ENCODE measurements at regions not wholly inside any gene's neighbourhood (a gene's known extent, or its start where the extent isn't known, plus 50 kb on each side); places are given as distances from the start of the nearest gene placed in this dataset.
"Not testable (repeated sequence)": the region's sequence is repeated elsewhere in the genome, so short reads cannot be mapped to it uniquely, and the experiment has no call there.

DNA sequence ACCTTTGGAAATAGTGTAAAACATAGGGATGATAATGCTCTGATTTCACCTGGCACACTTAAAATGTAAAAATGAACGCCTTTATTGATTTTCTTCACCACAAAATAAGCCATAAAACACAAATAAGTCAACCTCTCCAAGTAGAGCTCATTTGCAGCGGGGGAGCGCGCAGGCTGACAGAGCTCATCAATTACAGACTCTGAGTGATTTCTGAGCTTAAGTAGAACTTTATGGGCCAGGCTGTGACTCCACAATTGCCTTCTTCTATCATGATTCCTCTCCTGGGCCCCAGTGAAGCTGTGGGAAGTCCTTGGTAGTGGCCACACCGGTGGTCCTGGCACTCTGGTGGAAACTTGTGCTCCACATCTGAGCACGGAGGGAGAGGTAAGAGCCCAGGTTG lies 789.0 kb upstream of the RAB6C start:
- DNase-seq (ENCODE audit: insufficient read length, low spot score) (no peak), FAIRE-seq (no peak)
- TF ChIP-seq POLR2A (IDR thresholded peaks at IDR 0.05; ENCODE audit: low read depth, low read length) = no peak
- no peak for TF ChIP-seq POLR2AphosphoS5 (IDR thresholded peaks at IDR 0.05; ENCODE audit: low read depth, low read length)
- TF ChIP-seq POU2F2 (IDR thresholded peaks at IDR 0.05; ENCODE audit: low read depth, low read length) = no peak
- TF ChIP-seq SPI1 (IDR thresholded peaks at IDR 0.05; ENCODE audit: low read depth, low read length) = no peak
- no peak for TF ChIP-seq PAX5 (IDR thresholded peaks at IDR 0.05; ENCODE audit: insufficient read depth, low read length, severe bottlenecking)
- no peak for TF ChIP-seq TAF1 (IDR thresholded peaks at IDR 0.05; ENCODE audit: low read depth, low read length)

DNA sequence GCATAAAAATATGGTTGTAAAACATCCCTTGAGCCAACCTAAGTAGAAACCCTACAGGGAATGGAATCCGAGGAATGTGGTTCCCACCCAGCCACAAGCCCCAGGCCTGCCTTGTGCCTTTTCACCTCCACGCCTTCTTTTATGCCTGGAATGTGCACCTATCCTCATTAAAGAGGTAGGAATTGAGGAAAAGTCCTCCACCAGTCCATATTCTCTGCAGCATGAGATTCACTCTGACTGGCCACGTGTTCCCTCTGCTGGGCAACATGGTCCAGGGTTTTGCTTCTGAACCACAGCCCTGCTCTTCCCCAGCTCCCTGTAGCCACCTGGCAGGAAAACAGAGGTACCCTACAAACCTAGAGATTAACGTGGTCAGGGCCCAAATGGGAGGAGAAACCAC lies 787.9 kb upstream of the RAB6C start:
- FAIRE-seq = no peak

GRCh38 chr2:129192117-129192516 lies 787.3 kb upstream of the RAB6C start:
- no peak for DNase-seq (ENCODE audit: insufficient read length, low spot score)
- FAIRE-seq = no peak
- TF ChIP-seq SPI1 (IDR thresholded peaks at IDR 0.05; ENCODE audit: low read depth, low read length) = no peak
- TF ChIP-seq TAF1 (IDR thresholded peaks at IDR 0.05; ENCODE audit: low read depth, low read length) = no peak
- no peak for TF ChIP-seq PAX5 (IDR thresholded peaks at IDR 0.05; ENCODE audit: insufficient read depth, low read length, severe bottlenecking)
- TF ChIP-seq POLR2AphosphoS5 (IDR thresholded peaks at IDR 0.05; ENCODE audit: low read depth, low read length) = no peak
- no peak for TF ChIP-seq POU2F2 (IDR thresholded peaks at IDR 0.05; ENCODE audit: low read depth, low read length)
- TF ChIP-seq POLR2A (IDR thresholded peaks at IDR 0.05; ENCODE audit: low read depth, low read length) = no peak

More for the DNA sequence above, 787.9 kb upstream of the RAB6C start:
- DNase-seq (ENCODE audit: insufficient read length, low spot score) = no peak
- TF ChIP-seq PAX5 (IDR thresholded peaks at IDR 0.05; ENCODE audit: insufficient read depth, low read length, severe bottlenecking) = no peak
- no peak for TF ChIP-seq TAF1 (IDR thresholded peaks at IDR 0.05; ENCODE audit: low read depth, low read length)
- no peak for TF ChIP-seq SPI1 (IDR thresholded peaks at IDR 0.05; ENCODE audit: low read depth, low read length)
- TF ChIP-seq POLR2AphosphoS5 (IDR thresholded peaks at IDR 0.05; ENCODE audit: low read depth, low read length) = no peak
- TF ChIP-seq POLR2A (IDR thresholded peaks at IDR 0.05; ENCODE audit: low read depth, low read length) = no peak
- no peak for TF ChIP-seq POU2F2 (IDR thresholded peaks at IDR 0.05; ENCODE audit: low read depth, low read length)

- no peak for TF ChIP-seq POLR2AphosphoS5 (IDR thresholded peaks at IDR 0.05; ENCODE audit: low read depth, low read length)
- FAIRE-seq (no peak), DNase-seq (ENCODE audit: insufficient read length, low spot score) (no peak)
Observed at GRCh38 chr2:129192841-129193253, 786.6 kb upstream of the RAB6C start.

- FAIRE-seq (no peak), DNase-seq (ENCODE audit: insufficient read length, low spot score) (no peak)
- TF ChIP-seq PAX5 (IDR thresholded peaks at IDR 0.05; ENCODE audit: insufficient read depth, low read length, severe bottlenecking) = no peak
- no peak for TF ChIP-seq POLR2A (IDR thresholded peaks at IDR 0.05; ENCODE audit: low read depth, low read length)
- TF ChIP-seq POLR2AphosphoS5 (IDR thresholded peaks at IDR 0.05; ENCODE audit: low read depth, low read length) = no peak
- no peak for TF ChIP-seq POU2F2 (IDR thresholded peaks at IDR 0.05; ENCODE audit: low read depth, low read length)
- no peak for TF ChIP-seq SPI1 (IDR thresholded peaks at IDR 0.05; ENCODE audit: low read depth, low read length)
- no peak for TF ChIP-seq TAF1 (IDR thresholded peaks at IDR 0.05; ENCODE audit: low read depth, low read length)
Observed at GRCh38 chr2:129193961-129194360, 785.5 kb upstream of the RAB6C start.

DNA sequence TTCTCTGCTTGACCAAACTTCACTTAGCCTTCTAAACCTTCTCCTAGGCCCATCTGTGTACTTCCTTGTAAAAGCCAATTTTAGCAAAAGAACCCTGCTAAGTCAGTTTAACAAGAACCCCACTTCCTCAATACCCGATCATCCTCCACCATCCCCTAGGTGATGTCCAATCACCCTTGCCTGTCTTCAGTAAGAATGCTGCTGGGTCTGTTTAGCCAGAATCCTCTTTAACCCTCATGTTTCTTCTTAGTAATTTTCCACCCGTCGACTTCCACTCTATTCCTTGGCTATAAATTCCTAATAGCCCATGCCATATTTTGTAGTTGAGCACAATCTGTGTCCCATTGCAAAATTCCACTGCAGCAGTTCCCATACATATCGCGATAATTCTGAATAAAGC lies 780.0 kb upstream of the RAB6C start:
- DNase-seq (ENCODE audit: insufficient read length, low spot score) (no peak), FAIRE-seq (no peak)
- TF ChIP-seq POU2F2 (IDR thresholded peaks at IDR 0.05; ENCODE audit: low read depth, low read length) (no peak), SPI1 (IDR thresholded peaks at IDR 0.05; ENCODE audit: low read depth, low read length) (no peak), POLR2AphosphoS5 (IDR thresholded peaks at IDR 0.05; ENCODE audit: low read depth, low read length) (no peak), PAX5 (IDR thresholded peaks at IDR 0.05; ENCODE audit: insufficient read depth, low read length, severe bottlenecking) (no peak), TAF1 (IDR thresholded peaks at IDR 0.05; ENCODE audit: low read depth, low read length) (no peak), POLR2A (IDR thresholded peaks at IDR 0.05; ENCODE audit: low read depth, low read length) (no peak)

DNA sequence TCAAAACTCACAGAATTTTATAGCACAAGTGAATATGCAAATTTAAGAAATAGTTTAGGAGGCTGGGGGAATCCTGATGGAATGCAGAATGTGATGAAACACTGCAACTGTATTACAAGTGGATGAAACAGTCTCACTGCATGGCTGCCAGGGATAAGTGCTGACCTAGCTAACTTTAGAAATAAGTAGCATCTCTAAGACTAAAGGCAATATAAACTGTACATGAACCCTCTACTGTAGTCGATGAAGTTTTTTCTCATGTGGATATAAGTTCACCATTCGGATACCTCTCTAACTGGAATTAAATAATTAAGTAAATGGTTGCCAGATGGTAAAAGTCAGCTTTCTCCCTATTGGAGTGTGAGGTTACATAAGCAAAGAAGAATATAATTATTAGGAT lies 777.8 kb upstream of the RAB6C start:
- TF ChIP-seq POU2F2 (IDR thresholded peaks at IDR 0.05; ENCODE audit: low read depth, low read length) (no peak), POLR2AphosphoS5 (IDR thresholded peaks at IDR 0.05; ENCODE audit: low read depth, low read length) (no peak)
- FAIRE-seq = no peak
- DNase-seq (ENCODE audit: insufficient read length, low spot score) = no peak

- TF ChIP-seq POLR2A (IDR thresholded peaks at IDR 0.05; ENCODE audit: low read depth, low read length) (no peak), SPI1 (IDR thresholded peaks at IDR 0.05; ENCODE audit: low read depth, low read length) (no peak), POLR2AphosphoS5 (IDR thresholded peaks at IDR 0.05; ENCODE audit: low read depth, low read length) (no peak), POU2F2 (IDR thresholded peaks at IDR 0.05; ENCODE audit: low read depth, low read length) (no peak), TAF1 (IDR thresholded peaks at IDR 0.05; ENCODE audit: low read depth, low read length) (no peak), PAX5 (IDR thresholded peaks at IDR 0.05; ENCODE audit: insufficient read depth, low read length, severe bottlenecking) (no peak)
- FAIRE-seq (no peak), DNase-seq (ENCODE audit: insufficient read length, low spot score) (no peak)
Observed at GRCh38 chr2:129203331-129203730, 776.1 kb upstream of the RAB6C start.

GRCh38 chr2:129204581-129204980 lies 774.9 kb upstream of the RAB6C start:
- DNase-seq (ENCODE audit: insufficient read length, low spot score); FAIRE-seq: not testable (repeated sequence)

GRCh38 chr2:129205176-129205575 lies 774.3 kb upstream of the RAB6C start:
- no peak for TF ChIP-seq TAF1 (IDR thresholded peaks at IDR 0.05; ENCODE audit: low read depth, low read length)
- no peak for TF ChIP-seq POLR2AphosphoS5 (IDR thresholded peaks at IDR 0.05; ENCODE audit: low read depth, low read length)
- TF ChIP-seq POU2F2 (IDR thresholded peaks at IDR 0.05; ENCODE audit: low read depth, low read length) = no peak
- TF ChIP-seq POLR2A (IDR thresholded peaks at IDR 0.05; ENCODE audit: low read depth, low read length) = no peak
- no peak for TF ChIP-seq SPI1 (IDR thresholded peaks at IDR 0.05; ENCODE audit: low read depth, low read length)
- no peak for TF ChIP-seq PAX5 (IDR thresholded peaks at IDR 0.05; ENCODE audit: insufficient read depth, low read length, severe bottlenecking)
- no peak for DNase-seq (ENCODE audit: insufficient read length, low spot score)
- FAIRE-seq = no peak

GRCh38 chr2:129205766-129206165 lies 773.7 kb upstream of the RAB6C start:
- TF ChIP-seq POLR2A (IDR thresholded peaks at IDR 0.05; ENCODE audit: low read depth, low read length) = no peak
- no peak for TF ChIP-seq POU2F2 (IDR thresholded peaks at IDR 0.05; ENCODE audit: low read depth, low read length)
- TF ChIP-seq POLR2AphosphoS5 (IDR thresholded peaks at IDR 0.05; ENCODE audit: low read depth, low read length) = no peak
- TF ChIP-seq TAF1 (IDR thresholded peaks at IDR 0.05; ENCODE audit: low read depth, low read length) = no peak
- TF ChIP-seq PAX5 (IDR thresholded peaks at IDR 0.05; ENCODE audit: insufficient read depth, low read length, severe bottlenecking) = no peak
- TF ChIP-seq SPI1 (IDR thresholded peaks at IDR 0.05; ENCODE audit: low read depth, low read length) = no peak
- DNase-seq (ENCODE audit: insufficient read length, low spot score) = no peak
- FAIRE-seq = no peak
